ENCODE measurements at regions not wholly inside any gene's neighbourhood (a gene's known extent, or its start where the extent isn't known, plus 50 kb on each side); places are given as distances from the start of the nearest gene placed in this dataset.

DNA sequence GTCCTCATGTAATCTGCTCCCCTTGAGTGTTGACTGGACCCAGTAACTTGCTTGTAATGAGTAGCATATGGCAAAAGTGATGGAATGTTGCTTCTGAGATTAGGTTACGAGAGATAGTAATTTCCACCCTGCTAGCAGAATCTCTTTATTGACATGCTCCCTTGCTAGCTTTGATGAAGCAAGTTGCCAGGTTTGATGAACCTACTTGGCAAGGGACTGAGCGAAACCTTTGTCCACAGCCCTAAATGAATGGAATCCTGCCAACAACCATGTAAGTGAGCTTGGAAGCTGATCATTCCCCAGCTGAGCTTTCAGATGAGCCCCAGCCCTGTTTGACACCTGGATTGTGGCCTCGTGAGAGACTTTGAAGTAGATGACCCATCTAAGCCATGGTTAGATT, 120.8 kb upstream of the PLXNC1 start:
- Histone ChIP-seq H3K4me3 (ENCODE audit: low read depth, low read length) (no peak overlapping the region), H3K9ac (ENCODE audit: low read depth, low read length) (no peak overlapping the region), H3K9me3 (ENCODE audit: control insufficient read depth, insufficient read depth, low read length) (peaks cover 9% of the 10 kb centered on the region), H3K27ac (ENCODE audit: low read depth, low read length) (no peak overlapping the region), H3K36me3 (ENCODE audit: control insufficient read depth, insufficient read depth, low read length) (no peaks in the 10 kb centered on the region), H3K27me3 (ENCODE audit: control insufficient read depth, insufficient read depth, low read length) (no peaks in the 10 kb centered on the region), H3K4me1 (ENCODE audit: control insufficient read depth, insufficient read depth, low read length) (peaks cover 7% of the 10 kb centered on the region; the same call in 1 of the 2 replicates)

DNA sequence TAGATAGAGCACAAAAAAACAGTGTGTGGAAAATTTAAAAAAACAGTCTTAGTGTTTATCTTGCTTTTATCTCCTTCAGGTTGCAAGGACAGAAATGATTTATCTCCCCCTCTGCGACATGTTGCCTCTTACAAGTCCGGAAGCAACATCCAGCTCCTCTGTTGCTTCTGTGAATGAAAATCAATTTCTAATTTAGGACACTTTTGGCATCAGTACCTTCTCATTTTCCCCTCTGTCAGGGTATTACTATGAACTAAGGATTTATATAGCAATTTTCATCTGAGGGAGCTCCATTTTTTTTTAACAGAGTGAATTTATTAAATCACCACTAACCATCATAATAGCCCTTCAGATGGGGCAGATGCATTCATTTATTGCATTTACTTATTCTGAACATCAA, 116.6 kb upstream of the PLXNC1 start:
- H3K27ac ChIP-seq (ENCODE audit: low read depth, low read length) = no peak overlapping the region
- H3K27me3 ChIP-seq (ENCODE audit: control insufficient read depth, insufficient read depth, low read length) = no peaks in the 10 kb centered on the region
- no peaks in the 10 kb centered on the region for H3K9me3 ChIP-seq (ENCODE audit: control insufficient read depth, insufficient read depth, low read length)
- H3K36me3 ChIP-seq (ENCODE audit: control insufficient read depth, insufficient read depth, low read length) = no peaks in the 10 kb centered on the region
- H3K4me3 ChIP-seq (ENCODE audit: low read depth, low read length) = no peak overlapping the region
- no peaks in the 10 kb centered on the region for H3K4me1 ChIP-seq (ENCODE audit: control insufficient read depth, insufficient read depth, low read length)
- H3K9ac ChIP-seq (ENCODE audit: low read depth, low read length) = no peak overlapping the region

DNA sequence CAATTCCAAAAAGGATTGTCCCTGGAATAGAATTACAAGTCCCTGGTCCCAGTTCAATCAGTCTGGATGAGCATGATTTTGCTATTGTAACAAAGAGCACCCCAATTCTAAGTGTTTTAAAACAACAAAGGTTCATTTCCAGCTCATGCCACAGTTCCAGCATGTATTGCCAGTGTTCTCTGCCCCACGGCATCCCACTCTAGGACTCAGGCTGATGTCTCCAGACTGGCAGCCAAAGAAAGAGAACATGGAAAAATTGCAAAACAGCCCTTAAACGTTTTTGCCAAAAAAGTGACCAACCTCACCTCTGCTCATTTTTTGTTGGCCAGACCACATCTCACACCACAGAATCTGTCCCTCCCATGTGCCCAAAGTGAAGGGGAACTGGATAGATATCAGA, 116.0 kb upstream of the PLXNC1 start:
- Histone ChIP-seq H3K27ac (ENCODE audit: low read depth, low read length) (no peak overlapping the region), H3K4me1 (ENCODE audit: control insufficient read depth, insufficient read depth, low read length) (no peaks in the 10 kb centered on the region), H3K4me3 (ENCODE audit: low read depth, low read length) (no peak overlapping the region)

DNA sequence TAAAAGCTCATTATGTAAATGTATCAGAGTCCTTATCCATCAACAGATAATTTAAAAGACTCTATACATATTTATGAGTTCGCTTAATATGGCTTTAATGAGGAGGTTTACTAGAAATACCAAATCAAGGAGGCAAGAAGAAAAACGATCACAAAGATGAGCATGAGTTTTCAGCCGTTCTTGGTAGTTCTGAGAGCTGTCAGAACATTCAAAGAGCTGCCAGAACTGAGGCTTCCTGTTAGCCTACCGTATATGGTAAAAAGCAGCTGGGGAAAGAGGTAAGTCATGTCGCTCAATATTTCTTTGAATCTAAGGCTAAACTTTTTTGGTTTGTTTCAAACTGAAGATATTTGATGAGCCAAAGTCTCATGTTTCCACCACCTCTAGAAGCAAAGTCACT, 115.3 kb upstream of the PLXNC1 start:
- H3K27me3 ChIP-seq (ENCODE audit: control insufficient read depth, insufficient read depth, low read length) = no peaks in the 10 kb centered on the region
- H3K36me3 ChIP-seq (ENCODE audit: control insufficient read depth, insufficient read depth, low read length) = no peaks in the 10 kb centered on the region
- no peaks in the 10 kb centered on the region for H3K9me3 ChIP-seq (ENCODE audit: control insufficient read depth, insufficient read depth, low read length)
- H3K4me1 ChIP-seq (ENCODE audit: control insufficient read depth, insufficient read depth, low read length) = no peaks in the 10 kb centered on the region
- H3K27ac ChIP-seq (ENCODE audit: low read depth, low read length) = no peak overlapping the region
- H3K9ac ChIP-seq (ENCODE audit: low read depth, low read length) = no peak overlapping the region
- H3K4me3 ChIP-seq (ENCODE audit: low read depth, low read length) = no peak overlapping the region

More for the DNA sequence above, 116.0 kb upstream of the PLXNC1 start:
- H3K9me3 ChIP-seq (ENCODE audit: control insufficient read depth, insufficient read depth, low read length) = no peaks in the 10 kb centered on the region
- H3K27me3 ChIP-seq (ENCODE audit: control insufficient read depth, insufficient read depth, low read length) = no peaks in the 10 kb centered on the region
- no peaks in the 10 kb centered on the region for H3K36me3 ChIP-seq (ENCODE audit: control insufficient read depth, insufficient read depth, low read length)
- H3K9ac ChIP-seq (ENCODE audit: low read depth, low read length) = no peak overlapping the region

DNA sequence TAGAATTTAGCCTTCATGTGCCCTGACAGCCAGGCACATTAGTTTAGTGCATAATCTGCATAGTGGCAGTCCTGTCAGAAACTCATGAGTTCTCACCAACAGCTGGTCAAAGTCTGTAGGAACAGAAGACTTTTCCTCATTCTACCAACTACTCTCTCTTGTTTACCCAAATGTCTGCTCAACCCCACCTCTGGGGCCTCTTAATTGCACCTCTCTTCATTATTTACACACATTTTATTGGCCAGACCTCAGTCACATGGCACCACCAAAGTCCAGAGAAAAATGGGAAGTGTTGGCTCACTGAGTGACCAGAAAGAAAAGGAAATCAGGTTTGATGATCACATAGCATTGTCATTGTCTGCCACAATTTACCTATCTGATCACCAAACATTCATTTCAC, 114.6 kb upstream of the PLXNC1 start:
- no peak overlapping the region for H3K9ac ChIP-seq (ENCODE audit: low read depth, low read length)
- no peaks in the 10 kb centered on the region for H3K27me3 ChIP-seq (ENCODE audit: control insufficient read depth, insufficient read depth, low read length)
- H3K9me3 ChIP-seq (ENCODE audit: control insufficient read depth, insufficient read depth, low read length) = no peaks in the 10 kb centered on the region
- no peak overlapping the region for H3K27ac ChIP-seq (ENCODE audit: low read depth, low read length)
- H3K4me1 ChIP-seq (ENCODE audit: control insufficient read depth, insufficient read depth, low read length) = no peaks in the 10 kb centered on the region
- no peak overlapping the region for H3K4me3 ChIP-seq (ENCODE audit: low read depth, low read length)
- no peaks in the 10 kb centered on the region for H3K36me3 ChIP-seq (ENCODE audit: control insufficient read depth, insufficient read depth, low read length)

GRCh38 chr12:94037444-94037843, 110.9 kb upstream of the PLXNC1 start:
- no peaks in the 10 kb centered on the region for H3K27me3 ChIP-seq (ENCODE audit: control insufficient read depth, insufficient read depth, low read length)
- H3K9ac ChIP-seq (ENCODE audit: low read depth, low read length) = no peak overlapping the region
- no peaks in the 10 kb centered on the region for H3K9me3 ChIP-seq (ENCODE audit: control insufficient read depth, insufficient read depth, low read length)
- H3K27ac ChIP-seq (ENCODE audit: low read depth, low read length) = no peak overlapping the region
- H3K36me3 ChIP-seq (ENCODE audit: control insufficient read depth, insufficient read depth, low read length) = no peaks in the 10 kb centered on the region
- peaks cover 5% of the 10 kb centered on the region; the same call in 1 of the 2 replicates for H3K4me1 ChIP-seq (ENCODE audit: control insufficient read depth, insufficient read depth, low read length)
- H3K4me3 ChIP-seq (ENCODE audit: low read depth, low read length) = no peak overlapping the region

- H3K9ac ChIP-seq (ENCODE audit: low read depth, low read length) = no peak overlapping the region
Observed at GRCh38 chr12:94038605-94039004, 109.8 kb upstream of the PLXNC1 start.

GRCh38 chr12:94039199-94039840, 109.1 kb upstream of the PLXNC1 start:
- no peak overlapping the region for H3K9ac ChIP-seq (ENCODE audit: low read depth, low read length)
- H3K4me3 ChIP-seq (ENCODE audit: low read depth, low read length) = no peak overlapping the region
- H3K27me3 ChIP-seq (ENCODE audit: control insufficient read depth, insufficient read depth, low read length) = no peaks in the 10 kb centered on the region
- H3K4me1 ChIP-seq (ENCODE audit: control insufficient read depth, insufficient read depth, low read length) = peaks cover 5% of the 10 kb centered on the region; the same call in 1 of the 2 replicates
- H3K9me3 ChIP-seq (ENCODE audit: control insufficient read depth, insufficient read depth, low read length) = no peaks in the 10 kb centered on the region
- no peak overlapping the region for H3K27ac ChIP-seq (ENCODE audit: low read depth, low read length)
- no peaks in the 10 kb centered on the region for H3K36me3 ChIP-seq (ENCODE audit: control insufficient read depth, insufficient read depth, low read length)

More at GRCh38 chr12:94038605-94039004, 109.8 kb upstream of the PLXNC1 start:
- Histone ChIP-seq H3K27ac (ENCODE audit: low read depth, low read length) (no peak overlapping the region), H3K9me3 (ENCODE audit: control insufficient read depth, insufficient read depth, low read length) (no peaks in the 10 kb centered on the region), H3K4me3 (ENCODE audit: low read depth, low read length) (no peak overlapping the region), H3K4me1 (ENCODE audit: control insufficient read depth, insufficient read depth, low read length) (peaks cover 5% of the 10 kb centered on the region; the same call in 1 of the 2 replicates), H3K36me3 (ENCODE audit: control insufficient read depth, insufficient read depth, low read length) (no peaks in the 10 kb centered on the region), H3K27me3 (ENCODE audit: control insufficient read depth, insufficient read depth, low read length) (no peaks in the 10 kb centered on the region)

DNA sequence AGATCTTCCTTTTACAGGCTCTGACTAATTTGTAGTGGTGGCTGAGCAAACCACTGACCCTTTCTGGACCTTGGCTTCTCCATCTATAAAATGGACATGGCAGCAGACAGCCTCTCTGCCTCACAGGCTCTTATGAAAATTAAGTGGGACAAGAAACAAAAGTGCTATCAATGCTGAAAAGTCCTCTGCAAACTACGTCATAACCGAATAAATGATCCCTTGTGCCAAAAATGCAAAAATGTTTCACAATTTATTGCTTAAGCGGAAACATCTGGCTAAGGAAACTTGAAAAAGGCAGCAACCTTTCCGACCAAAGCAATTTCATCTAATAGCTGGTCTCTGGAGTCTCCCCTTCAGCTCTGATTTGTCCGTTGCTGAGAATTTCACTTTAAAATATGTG, 108.5 kb upstream of the PLXNC1 start:
- no peak overlapping the region for H3K27ac ChIP-seq (ENCODE audit: low read depth, low read length)
- H3K9ac ChIP-seq (ENCODE audit: low read depth, low read length) = no peak overlapping the region
- no peaks in the 10 kb centered on the region for H3K9me3 ChIP-seq (ENCODE audit: control insufficient read depth, insufficient read depth, low read length)
- H3K4me3 ChIP-seq (ENCODE audit: low read depth, low read length) = no peak overlapping the region
- H3K36me3 ChIP-seq (ENCODE audit: control insufficient read depth, insufficient read depth, low read length) = no peaks in the 10 kb centered on the region
- H3K27me3 ChIP-seq (ENCODE audit: control insufficient read depth, insufficient read depth, low read length) = no peaks in the 10 kb centered on the region
- peaks cover 5% of the 10 kb centered on the region; the same call in 1 of the 2 replicates for H3K4me1 ChIP-seq (ENCODE audit: control insufficient read depth, insufficient read depth, low read length)

DNA sequence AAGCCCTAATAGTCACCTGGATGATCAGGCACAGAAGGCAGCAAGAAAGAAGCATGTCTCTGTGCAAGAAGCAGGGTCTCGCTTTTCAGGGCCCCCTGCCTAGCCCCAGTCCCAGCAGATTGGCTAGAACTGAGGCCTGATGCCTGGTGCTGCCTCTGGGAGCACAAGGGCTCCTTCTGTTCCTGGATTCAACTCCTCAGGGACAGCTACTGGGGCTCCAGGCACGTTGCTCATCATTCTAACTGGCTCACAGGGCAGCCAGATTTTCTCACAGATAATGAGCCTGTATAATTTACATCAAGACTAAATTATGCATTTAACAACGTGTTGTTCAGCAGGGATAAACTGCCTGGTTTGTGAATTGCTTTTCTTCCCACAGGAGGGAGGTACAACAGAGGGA, 106.5 kb upstream of the PLXNC1 start:
- H3K4me3 ChIP-seq (ENCODE audit: low read depth, low read length) = no peak overlapping the region
- H3K9ac ChIP-seq (ENCODE audit: low read depth, low read length) = no peak overlapping the region
- peak overlapping the region; percentile 48 for H3K27ac ChIP-seq (ENCODE audit: low read depth, low read length)
- no peaks in the 10 kb centered on the region for H3K9me3 ChIP-seq (ENCODE audit: control insufficient read depth, insufficient read depth, low read length)
- peaks cover 5% of the 10 kb centered on the region; the same call in 1 of the 2 replicates for H3K4me1 ChIP-seq (ENCODE audit: control insufficient read depth, insufficient read depth, low read length)
- H3K27me3 ChIP-seq (ENCODE audit: control insufficient read depth, insufficient read depth, low read length) = no peaks in the 10 kb centered on the region
- H3K36me3 ChIP-seq (ENCODE audit: control insufficient read depth, insufficient read depth, low read length) = no peaks in the 10 kb centered on the region

GRCh38 chr12:94042321-94042720, 106.1 kb upstream of the PLXNC1 start:
- no peak overlapping the region for H3K9ac ChIP-seq (ENCODE audit: low read depth, low read length)
- no peaks in the 10 kb centered on the region for H3K9me3 ChIP-seq (ENCODE audit: control insufficient read depth, insufficient read depth, low read length)
- peaks cover 5% of the 10 kb centered on the region; the same call in 1 of the 2 replicates for H3K4me1 ChIP-seq (ENCODE audit: control insufficient read depth, insufficient read depth, low read length)
- H3K27ac ChIP-seq (ENCODE audit: low read depth, low read length) = peak overlapping the region; percentile 48
- no peak overlapping the region for H3K4me3 ChIP-seq (ENCODE audit: low read depth, low read length)
- no peaks in the 10 kb centered on the region for H3K36me3 ChIP-seq (ENCODE audit: control insufficient read depth, insufficient read depth, low read length)
- no peaks in the 10 kb centered on the region for H3K27me3 ChIP-seq (ENCODE audit: control insufficient read depth, insufficient read depth, low read length)
